HG03159 (cell line): ENCODE measurements at regions not wholly inside any gene's neighbourhood (a gene's known extent, or its start where the extent isn't known, plus 50 kb on each side); places are given as distances from the start of the nearest gene placed in this dataset.

ENCODE experiments used
- ATAC-seq: cut with Tn5 transposase; IDR thresholded peaks from one replicate; pipeline ENCODE4 v1.9.1; 2021; ENCODE audit warnings: mild to moderate bottlenecking, moderate library complexity; ENCODE audit not compliant: unreplicated experiment

GRCh38 chr4:45368832-45369231 is 642.5 kb upstream of the GNPDA2 start:
- no peak for ATAC-seq

GRCh38 chr4:45363931-45364330 is 637.6 kb upstream of the GNPDA2 start:
- no peak for ATAC-seq

- no peak for ATAC-seq
Observed at GRCh38 chr4:45358573-45359506, 632.5 kb upstream of the GNPDA2 start.

- no peak for ATAC-seq
Observed at GRCh38 chr4:45353161-45353560, 626.8 kb upstream of the GNPDA2 start.

GRCh38 chr4:45350438-45350837 is 624.1 kb upstream of the GNPDA2 start:
- ATAC-seq, result peak; percentile 85

- no peak for ATAC-seq
Observed at GRCh38 chr4:45349859-45350258, 623.5 kb upstream of the GNPDA2 start.

GRCh38 chr4:45346816-45347435 is 620.6 kb upstream of the GNPDA2 start:
- no peak for ATAC-seq

- ATAC-seq, result no peak
Observed at GRCh38 chr4:45345558-45345957, 619.2 kb upstream of the GNPDA2 start.

GRCh38 chr4:45331802-45332201 is 605.4 kb upstream of the GNPDA2 start:
- no peak for ATAC-seq

- no peak for ATAC-seq
Observed at GRCh38 chr4:45327544-45327943, 601.2 kb upstream of the GNPDA2 start.

GRCh38 chr4:45324455-45325417 is 598.4 kb upstream of the GNPDA2 start:
- no peak for ATAC-seq

GRCh38 chr4:45323453-45324058 is 597.2 kb upstream of the GNPDA2 start:
- ATAC-seq, result no peak

- ATAC-seq, result no peak
Observed at GRCh38 chr4:45317739-45318138, 591.4 kb upstream of the GNPDA2 start.

- ATAC-seq, result no peak
Observed at GRCh38 chr4:45317276-45317675, 590.9 kb upstream of the GNPDA2 start.

- ATAC-seq, result no peak
Observed at GRCh38 chr4:45316257-45316656, 589.9 kb upstream of the GNPDA2 start.

GRCh38 chr4:45302828-45303227 is 576.5 kb upstream of the GNPDA2 start:
- no peak for ATAC-seq

- no peak for ATAC-seq
Observed at GRCh38 chr4:45294464-45294863, 568.1 kb upstream of the GNPDA2 start.

GRCh38 chr4:45293335-45293734 is 567.0 kb upstream of the GNPDA2 start:
- ATAC-seq, result no peak

- no peak for ATAC-seq
Observed at GRCh38 chr4:45292844-45293243, 566.5 kb upstream of the GNPDA2 start.

- ATAC-seq, result no peak
Observed at GRCh38 chr4:45284400-45285085, 558.2 kb upstream of the GNPDA2 start.
